ENCODE measurements at regions not wholly inside any gene's neighbourhood (a gene's known extent, or its start where the extent isn't known, plus 50 kb on each side); places are given as distances from the start of the nearest gene placed in this dataset.
A peak's percentile ranks its signal among the peaks of the same experiment; 100 is the strongest.
"Not testable (repeated sequence)": the region's sequence is repeated elsewhere in the genome, so short reads cannot be mapped to it uniquely, and the experiment has no call there.

GRCh38 chr9:115855458-115856133, 298.0 kb upstream of the PAPPA start:
- Mint-ChIP-seq H3K9me3 (peaks cover 8% of the 10 kb centered on the region; the same call in 1 of the 2 replicates), H3K4me3 (no peak overlapping the region), H3K36me3 (no peaks in the 10 kb centered on the region), H3K27ac (peak overlapping the region; percentile 47; the same call in 1 of the 2 replicates), H3K4me1 (peaks cover 17% of the 10 kb centered on the region), H3K27me3 (ENCODE audit: low read depth) (no peaks in the 10 kb centered on the region)
- ChIA-PET CTCF (interaction anchor here (0.7 kb wide), 1 partner anchor 16 kb away, joined by 3 read pairs; no protein-coding TSS in a partner anchor), POLR2A (no interaction called here)
- no peak for TF ChIP-seq ZNF423 (CRISPR knock-in tag; IDR thresholded peaks at IDR 0.05)
- no peak for TF ChIP-seq CREM (CRISPR knock-in tag; IDR thresholded peaks at IDR 0.05)
- TF ChIP-seq EMX1 (CRISPR knock-in tag; IDR thresholded peaks at IDR 0.05) = no peak
- TF ChIP-seq E2F1 (CRISPR knock-in tag; IDR thresholded peaks at IDR 0.05) = no peak
- TF ChIP-seq FOXJ3 (CRISPR knock-in tag; IDR thresholded peaks at IDR 0.05; ENCODE audit: borderline replicate concordance) = no peak
- peak; percentile 95; the same call in 1 of the 2 replicates for TF ChIP-seq TEAD1 (CRISPR knock-in tag; IDR thresholded peaks at IDR 0.05)
- TF ChIP-seq PREB (CRISPR knock-in tag; IDR thresholded peaks at IDR 0.05; ENCODE audit: borderline replicate concordance) = no peak
- no peak for TF ChIP-seq CTCF (IDR thresholded peaks at IDR 0.05)
- no peak for TF ChIP-seq GRHL2 (CRISPR knock-in tag; IDR thresholded peaks at IDR 0.05; ENCODE audit: insufficient replicate concordance, severe bottlenecking)
- TF ChIP-seq USF1 (CRISPR knock-in tag; IDR thresholded peaks at IDR 0.05) = no peak
- no peak for TF ChIP-seq JAZF1 (CRISPR knock-in tag; IDR thresholded peaks at IDR 0.05)
- TF ChIP-seq ETV6 (CRISPR knock-in tag; IDR thresholded peaks at IDR 0.05) = no peak
- no peak for TF ChIP-seq ZNF232 (CRISPR knock-in tag; IDR thresholded peaks at IDR 0.05)
- peak; percentile 81; the same call in 1 of the 2 replicates for TF ChIP-seq TEAD4 (CRISPR knock-in tag; IDR thresholded peaks at IDR 0.05)
- TF ChIP-seq NR3C1 (CRISPR knock-in tag; conservative IDR thresholded peaks at IDR 0.05; ENCODE audit: low read depth) = no peak
- TF ChIP-seq ZNF512 (CRISPR knock-in tag; IDR thresholded peaks at IDR 0.05; ENCODE audit: borderline replicate concordance) = no peak
- no peak for DNase-seq (ENCODE audit: low spot score)
- peak; percentile 94 for ATAC-seq

GRCh38 chr9:115858421-115858820, 295.2 kb upstream of the PAPPA start:
- ATAC-seq; CTCF ChIA-PET; POLR2A ChIA-PET; H3K27me3 Mint-ChIP-seq (ENCODE audit: low read depth); H3K9me3 Mint-ChIP-seq; H3K27ac Mint-ChIP-seq; H3K36me3 Mint-ChIP-seq; H3K4me3 Mint-ChIP-seq; DNase-seq (ENCODE audit: low spot score): not testable (repeated sequence)
- H3K4me1 Mint-ChIP-seq = peaks cover 26% of the 10 kb centered on the region

- DNase-seq (ENCODE audit: low spot score) (no peak), ATAC-seq (no peak)
- H3K4me3 Mint-ChIP-seq = no peak overlapping the region
- H3K9me3 Mint-ChIP-seq = peaks cover 8% of the 10 kb centered on the region; the same call in 1 of the 2 replicates
- TF ChIP-seq ZNF671 (CRISPR knock-in tag; IDR thresholded peaks at IDR 0.05) (no peak), ZMAT4 (CRISPR knock-in tag; IDR thresholded peaks at IDR 0.05) (no peak)
- ChIA-PET CTCF (no interaction called here), POLR2A (no interaction called here)
- peaks cover 18% of the 10 kb centered on the region for H3K4me1 Mint-ChIP-seq
- H3K27ac Mint-ChIP-seq = no peak overlapping the region
- H3K27me3 Mint-ChIP-seq (ENCODE audit: low read depth) = no peaks in the 10 kb centered on the region
- no peaks in the 10 kb centered on the region for H3K36me3 Mint-ChIP-seq
Observed at GRCh38 chr9:115862021-115862420, 291.6 kb upstream of the PAPPA start.
